Upper lobe of left lung (tissue), 6 donors: ENCODE measurements at regions not wholly inside any gene's neighbourhood (a gene's known extent, or its start where the extent isn't known, plus 50 kb on each side); places are given as distances from the start of the nearest gene placed in this dataset.
"Not testable (repeated sequence)": the region's sequence is repeated elsewhere in the genome, so short reads cannot be mapped to it uniquely, and the experiment has no call there.

ENCODE experiments used
- ATAC-seq, 2 donors: fragments of 200-7000 bp; cut with Tn5 transposase; one replicate each; pipeline ENCODE4 v1.9.1; 2022; ENCODE audit warnings: mild to moderate bottlenecking in 2 of 2, moderate library complexity in 2 of 2; ENCODE audit not compliant: low FRiP score in 2 of 2
- DNase-seq, 2 donors: peaks; one replicate each; pipeline ENCODE4 v3.0.0-alpha.2; 2019 to 2020
- H3K27ac ChIP-seq, 4 donors: fragments of 200-600 bp; sonication (generic); one replicate each; pipeline ENCODE4 v1.5.1; 2016 to 2019
- H3K27me3 ChIP-seq, 4 donors: fragments of 200-600 bp; sonication (generic); one replicate each; pipeline ENCODE4 v1.5.1; 2017 to 2019
- H3K36me3 ChIP-seq, 4 donors: fragments of 200-600 bp; sonication (generic); one replicate each; pipeline ENCODE4 v1.5.1; 2016 to 2019
- H3K4me1 ChIP-seq, 4 donors: fragments of 200-600 bp; sonication (generic); one replicate each; pipeline ENCODE4 v1.5.1; 2018 to 2019
- H3K4me3 ChIP-seq, 4 donors: fragments of 200-600 bp; sonication (generic); one replicate each; pipeline ENCODE4 v1.5.1; 2017 to 2019; ENCODE audit warnings: mild to moderate bottlenecking in 2 of 4, moderate library complexity in 1 of 4
- H3K9me3 ChIP-seq, 4 donors: fragments of 200-600 bp; sonication (generic); one replicate each; pipeline ENCODE4 v1.5.1; 2018 to 2019
- EP300 ChIP-seq, 4 donors: sonication (generic); formaldehyde crosslinking; IDR thresholded peaks; one replicate each; pipeline ENCODE4 v1.5.1; 2017; ENCODE audit warnings: antibody characterized with exemption in 4 of 4, control low read depth in 2 of 4
- POLR2A ChIP-seq, 4 donors: fragments of 450-650 bp; IDR thresholded peaks; one replicate each; pipeline ENCODE4 v1.5.1; 2016 to 2017; ENCODE audit warnings: antibody characterized with exemption in 4 of 4, mild to moderate bottlenecking in 2 of 4
- POLR2AphosphoS5 ChIP-seq, 2 donors: sonication (generic); formaldehyde crosslinking; IDR thresholded peaks; one replicate each; pipeline ENCODE4 v1.5.1; 2017; ENCODE audit warnings: antibody characterized with exemption in 2 of 2
- WGBS, 2 donors: methylation state at CpG; one replicate each; pipeline ENCODE4 v1.1.5; 2017 to 2018; 5-methylcytosine and 5-hydroxymethylcytosine counted together
- TF ChIP-seq, protein P1 (sequence below), 6 experiments: fragments of 450-650 bp in 4 of 6; fragments of 200-600 bp in 2 of 6; sonication (generic) in 2 of 6; IDR thresholded peaks; one replicate each; pipeline ENCODE4 v1.5.1; 2016 to 2019; ENCODE audit warnings: antibody characterized with exemption in 6 of 6
- donor health status: DM: no; HTN: no; CAD: no; lungs with moderate emphysema.
- donor health status: DM: no; HTN: yes; CAD: no; lungs with severe emphysema.

- WGBS, 2 donors: 86 to 94% methylated on average over 9 to 10 of the region's 10 CpGs
These were observed 194.8 kb upstream of the HMCN1 start for GRCh38 chr1:185539277-185539943.

GRCh38 chr1:185538309-185538898 lies 195.8 kb upstream of the HMCN1 start:
- DNase-seq, ATAC-seq, H3K36me3 ChIP-seq, H3K27me3 ChIP-seq, H3K27ac ChIP-seq, H3K4me1 ChIP-seq, H3K9me3 ChIP-seq, H3K4me3 ChIP-seq: not testable (repeated sequence)
- 71 to 85% methylated on average over 16 of the region's 16 CpGs for WGBS, 2 donors

More at GRCh38 chr1:185539277-185539943, 194.8 kb upstream of the HMCN1 start:
- Histone ChIP-seq H3K36me3 (no peaks in the 10 kb centered on the region), H3K4me1 (peaks cover 0 to 6% (median 4%) of the 10 kb centered on the region in 4 donors), H3K27me3 (no peaks in the 10 kb centered on the region), H3K4me3 (no peak overlapping the region), H3K27ac (no peak overlapping the region), H3K9me3 (no peaks in the 10 kb centered on the region)
- DNase-seq: no peak
- TF ChIP-seq EP300 (IDR thresholded peaks at IDR 0.05) (no peak), POLR2A (IDR thresholded peaks at IDR 0.05) (no peak), POLR2AphosphoS5 (IDR thresholded peaks at IDR 0.05) (no peak)
- TF ChIP-seq, protein P1, sequence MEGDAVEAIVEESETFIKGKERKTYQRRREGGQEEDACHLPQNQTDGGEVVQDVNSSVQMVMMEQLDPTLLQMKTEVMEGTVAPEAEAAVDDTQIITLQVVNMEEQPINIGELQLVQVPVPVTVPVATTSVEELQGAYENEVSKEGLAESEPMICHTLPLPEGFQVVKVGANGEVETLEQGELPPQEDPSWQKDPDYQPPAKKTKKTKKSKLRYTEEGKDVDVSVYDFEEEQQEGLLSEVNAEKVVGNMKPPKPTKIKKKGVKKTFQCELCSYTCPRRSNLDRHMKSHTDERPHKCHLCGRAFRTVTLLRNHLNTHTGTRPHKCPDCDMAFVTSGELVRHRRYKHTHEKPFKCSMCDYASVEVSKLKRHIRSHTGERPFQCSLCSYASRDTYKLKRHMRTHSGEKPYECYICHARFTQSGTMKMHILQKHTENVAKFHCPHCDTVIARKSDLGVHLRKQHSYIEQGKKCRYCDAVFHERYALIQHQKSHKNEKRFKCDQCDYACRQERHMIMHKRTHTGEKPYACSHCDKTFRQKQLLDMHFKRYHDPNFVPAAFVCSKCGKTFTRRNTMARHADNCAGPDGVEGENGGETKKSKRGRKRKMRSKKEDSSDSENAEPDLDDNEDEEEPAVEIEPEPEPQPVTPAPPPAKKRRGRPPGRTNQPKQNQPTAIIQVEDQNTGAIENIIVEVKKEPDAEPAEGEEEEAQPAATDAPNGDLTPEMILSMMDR (IDR thresholded peaks at IDR 0.05): no peak
- no peak for ATAC-seq

DNA sequence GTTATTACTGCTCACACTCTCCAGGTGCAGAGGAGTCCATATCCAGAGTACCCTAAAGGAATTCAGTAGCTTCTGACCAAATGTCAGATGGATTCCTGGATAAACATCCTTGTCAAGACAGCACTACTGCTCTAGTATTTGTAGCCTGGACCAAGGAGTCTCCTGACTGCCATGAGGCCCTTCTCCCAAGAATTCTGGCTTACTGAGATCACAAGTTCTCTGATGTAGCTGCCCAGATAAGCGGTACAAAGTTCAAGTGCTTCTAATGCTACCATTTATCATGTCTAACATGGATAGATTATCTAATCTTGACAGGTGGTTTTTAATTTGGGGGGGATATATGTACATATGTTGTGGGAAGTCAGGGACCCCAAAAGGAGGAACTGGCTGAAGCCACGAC lies 196.6 kb upstream of the HMCN1 start:
- Histone ChIP-seq H3K36me3 (no peaks in the 10 kb centered on the region), H3K4me3 (no peak overlapping the region), H3K9me3 (no peaks in the 10 kb centered on the region), H3K27me3 (no peaks in the 10 kb centered on the region), H3K27ac (no peak overlapping the region), H3K4me1 (peaks cover 0 to 7% (median 5%) of the 10 kb centered on the region in 4 donors)
- no peak for DNase-seq
- no peak for ATAC-seq
- TF ChIP-seq POLR2AphosphoS5 (IDR thresholded peaks at IDR 0.05): no peak
- TF ChIP-seq, protein P1 (IDR thresholded peaks at IDR 0.05): no peak
- TF ChIP-seq EP300 (IDR thresholded peaks at IDR 0.05): no peak
- no peak for TF ChIP-seq POLR2A (IDR thresholded peaks at IDR 0.05)
- 86% methylated on average over 2 of the region's 2 CpGs for WGBS, 2 donors

GRCh38 chr1:185536165-185536920 lies 197.8 kb upstream of the HMCN1 start:
- Histone ChIP-seq H3K27me3 (no peaks in the 10 kb centered on the region), H3K27ac (no peak overlapping the region), H3K4me3 (no peak overlapping the region), H3K36me3 (no peaks in the 10 kb centered on the region), H3K9me3 (no peaks in the 10 kb centered on the region), H3K4me1 (peaks cover 0 to 7% (median 5%) of the 10 kb centered on the region in 4 donors)
- DNase-seq: no peak
- TF ChIP-seq EP300 (IDR thresholded peaks at IDR 0.05) (no peak), POLR2A (IDR thresholded peaks at IDR 0.05) (no peak), POLR2AphosphoS5 (IDR thresholded peaks at IDR 0.05) (no peak)
- TF ChIP-seq, protein P1 (IDR thresholded peaks at IDR 0.05): no peak
- ATAC-seq: no peak
- WGBS, 2 donors: 78 to 95% methylated on average over 3 of the region's 3 CpGs

DNA sequence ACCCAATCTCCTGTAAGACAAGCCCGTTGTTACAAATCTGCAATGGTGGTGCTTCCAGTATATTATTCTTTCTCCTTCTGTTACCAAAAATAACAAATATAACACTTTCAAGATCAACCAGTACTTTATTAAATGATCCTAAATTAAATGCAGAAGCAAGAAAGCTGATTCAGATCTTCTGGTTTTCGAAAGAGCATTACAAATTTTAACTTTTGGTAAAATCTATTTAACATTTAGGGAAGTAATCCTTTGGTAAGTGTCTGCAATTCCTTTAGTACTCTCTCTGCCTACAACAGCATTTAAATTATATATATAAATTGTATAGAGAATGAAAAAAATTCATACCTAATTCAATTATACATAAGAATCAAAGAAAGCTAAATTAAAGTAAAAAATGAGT lies 198.6 kb upstream of the HMCN1 start:
- H3K27me3 ChIP-seq: no peaks in the 10 kb centered on the region
- ATAC-seq: peak in 1 of 2 donors; percentile 39

More for the DNA sequence above, 198.6 kb upstream of the HMCN1 start:
- Histone ChIP-seq H3K4me3 (no peak overlapping the region), H3K27ac (peak overlapping the region in 3 of 4 donors; percentile 33 to 64 (median 61)), H3K4me1 (peaks cover 0 to 7% (median 5%) of the 10 kb centered on the region in 4 donors), H3K9me3 (no peaks in the 10 kb centered on the region), H3K36me3 (no peaks in the 10 kb centered on the region)
- TF ChIP-seq, protein P1 (IDR thresholded peaks at IDR 0.05): no peak
- TF ChIP-seq EP300 (IDR thresholded peaks at IDR 0.05) (no peak), POLR2A (IDR thresholded peaks at IDR 0.05) (no peak), POLR2AphosphoS5 (IDR thresholded peaks at IDR 0.05) (no peak)
- DNase-seq: no peak
- WGBS, 2 donors: 75 to 77% methylated on average over 2 of the region's 2 CpGs
